Cerebellar cortex (tissue), 1 donor: ENCODE measurements at regions not wholly inside any gene's neighbourhood (a gene's known extent, or its start where the extent isn't known, plus 50 kb on each side); places are given as distances from the start of the nearest gene placed in this dataset.
"Not testable (repeated sequence)": the region's sequence is repeated elsewhere in the genome, so short reads cannot be mapped to it uniquely, and the experiment has no call there.

Experiments used
- DNase-seq: peaks from one replicate; pipeline ENCODE4 v3.0.0-alpha.2; 2015; ENCODE audit warnings: low spot score

DNA sequence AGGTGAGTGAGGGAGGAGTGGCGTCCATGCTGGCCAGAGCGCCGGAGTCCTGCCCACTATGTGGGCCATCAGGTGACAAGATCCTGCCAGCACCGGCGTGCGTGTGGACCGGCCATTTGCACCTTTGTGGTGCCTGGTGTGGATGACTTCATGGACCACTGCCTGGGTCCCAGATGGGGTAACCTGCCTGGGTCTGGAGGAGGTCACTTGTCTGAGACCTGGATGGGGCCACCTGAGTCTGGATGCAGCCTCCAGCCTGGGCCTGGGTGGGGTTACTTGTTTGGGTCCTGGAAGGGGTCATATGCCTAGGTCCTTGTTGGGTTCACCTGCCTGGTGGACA lies 299.6 kb downstream of the NDUFA10 start:
- DNase-seq: no peak

DNA sequence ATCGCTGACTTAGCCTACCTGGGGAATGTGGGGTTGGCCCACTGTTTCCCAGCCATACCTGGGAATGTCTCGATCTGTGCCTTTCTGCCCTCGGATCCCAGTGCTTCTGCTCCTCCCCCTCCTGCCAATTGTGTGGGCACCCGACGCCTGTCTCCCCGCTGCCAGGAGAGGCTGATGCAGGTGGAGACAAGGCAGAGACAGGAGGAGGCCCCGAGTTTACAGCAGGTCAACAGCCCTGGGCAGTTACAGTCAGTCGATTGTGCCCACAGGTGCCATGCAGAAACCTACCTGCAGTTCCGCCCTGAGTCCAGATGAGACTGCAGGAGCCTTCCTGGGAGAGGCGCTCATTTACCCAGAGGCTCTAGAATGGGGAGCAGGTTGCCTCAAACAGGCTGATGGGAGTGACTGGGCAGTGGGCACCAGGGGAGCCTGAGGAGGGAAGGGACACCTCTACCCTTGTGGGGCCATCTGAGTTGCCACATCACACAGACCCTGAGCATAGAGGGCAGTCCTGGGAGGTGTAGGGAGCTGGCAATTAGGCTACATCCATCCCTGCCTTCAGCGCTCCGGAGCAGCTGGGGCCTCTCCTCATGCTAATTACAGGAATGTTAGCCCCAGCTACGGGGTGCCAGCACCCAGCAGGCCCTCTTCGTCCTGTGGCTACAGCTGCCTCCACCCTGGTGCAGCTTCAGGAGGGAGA lies 300.1 kb downstream of the NDUFA10 start:
- DNase-seq: no peak

DNA sequence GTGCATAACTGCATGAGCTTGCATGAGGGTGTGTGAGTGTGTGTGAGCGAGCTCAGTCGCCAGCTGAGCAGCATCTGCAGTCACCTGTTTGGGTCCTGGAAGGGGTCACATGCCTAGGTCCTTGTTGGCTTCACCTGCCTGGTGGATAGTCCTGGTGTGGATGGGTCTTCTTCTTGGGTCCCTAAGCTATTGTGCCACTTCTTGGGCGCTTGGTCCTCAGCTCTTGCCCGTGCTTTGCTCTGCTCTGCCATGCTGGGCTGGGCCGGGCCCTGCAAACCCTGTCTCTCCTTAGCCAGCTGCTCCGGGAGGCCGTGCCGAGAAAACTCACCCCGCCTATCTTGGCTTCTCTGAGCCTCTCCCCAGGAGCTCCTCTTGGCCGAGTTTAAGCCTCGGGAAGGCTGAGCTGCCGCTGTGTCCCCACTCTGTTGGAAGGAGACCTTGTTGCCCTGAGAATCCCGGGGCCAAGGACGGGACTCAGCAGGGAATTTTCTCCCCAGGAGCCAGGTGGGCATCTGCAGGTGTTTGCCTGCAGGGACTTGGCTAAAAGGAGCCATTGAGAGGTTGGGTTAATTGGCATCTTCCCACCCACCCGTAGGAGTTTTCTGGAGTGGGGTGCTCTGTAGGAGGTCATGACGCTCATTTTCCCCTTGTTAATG lies 300.8 kb downstream of the NDUFA10 start:
- DNase-seq: peak; percentile 51

DNA sequence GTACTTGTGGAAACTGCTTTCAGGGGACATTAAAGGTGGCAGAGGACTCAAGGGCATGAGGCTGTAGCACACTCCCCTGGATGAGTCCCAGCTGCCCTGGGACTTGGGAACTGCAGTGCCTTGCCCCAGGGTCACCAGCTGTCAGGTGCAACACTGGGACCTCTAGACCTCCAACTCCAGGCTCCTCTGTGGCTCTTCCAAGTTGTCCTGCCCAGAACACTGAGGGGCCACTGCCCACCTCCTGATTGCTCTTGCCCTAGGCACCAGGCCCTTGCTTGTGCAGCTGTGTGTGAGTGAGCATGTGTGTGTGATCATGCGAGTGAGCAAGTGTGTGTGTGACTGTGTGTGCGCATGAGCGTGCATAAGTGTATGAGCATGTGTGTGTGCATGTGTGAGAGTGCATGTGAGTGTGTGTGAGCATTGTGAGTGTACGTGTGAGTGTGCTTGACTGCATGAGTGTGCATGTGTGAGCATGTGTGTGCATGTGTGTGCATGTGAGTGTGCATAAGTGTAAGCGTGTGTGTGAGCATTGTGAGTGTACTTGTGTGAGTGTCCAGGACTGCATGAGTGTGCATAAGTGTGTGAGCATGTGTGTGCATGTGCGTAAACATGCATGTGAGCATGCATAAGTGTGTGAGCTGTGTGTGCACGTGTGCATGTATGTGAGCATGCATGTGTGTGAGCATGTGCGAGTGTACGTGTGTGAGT lies 301.5 kb downstream of the NDUFA10 start:
- no peak for DNase-seq

DNA sequence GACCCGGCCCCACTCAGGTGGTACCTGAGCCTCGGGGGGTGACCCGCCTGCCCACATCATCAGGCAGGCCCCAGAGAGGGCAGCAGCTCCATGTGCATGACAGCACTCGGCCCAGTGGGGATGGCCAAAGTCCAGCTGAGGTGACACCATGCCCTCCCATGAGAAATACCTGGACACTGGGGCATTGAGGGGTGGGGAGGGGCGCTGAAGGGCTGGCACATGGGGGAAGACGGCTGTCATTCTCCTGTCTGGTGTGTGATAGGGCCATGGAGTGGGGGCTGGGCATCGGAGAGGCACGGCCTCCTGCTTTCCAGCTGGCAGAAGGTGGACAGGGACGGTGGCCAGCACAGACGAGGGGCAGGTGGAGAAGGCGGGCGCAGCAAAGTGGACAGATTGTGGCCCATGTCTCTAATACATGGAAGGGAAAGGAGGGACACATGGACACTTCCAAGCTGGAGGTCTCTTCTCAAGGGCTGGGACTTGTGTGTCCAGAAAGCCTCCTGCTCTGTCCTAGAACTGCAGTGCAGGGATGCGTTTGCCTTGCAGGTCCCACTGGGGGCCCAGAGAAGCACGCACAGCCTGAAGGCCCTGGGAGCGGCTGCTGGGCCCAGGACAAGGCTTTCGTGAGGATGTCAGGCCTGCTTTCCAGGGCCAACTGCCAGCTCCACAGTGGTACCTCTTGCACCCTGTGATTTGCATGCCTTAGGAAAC lies 302.2 kb downstream of the NDUFA10 start:
- peak; percentile 85 for DNase-seq

DNA sequence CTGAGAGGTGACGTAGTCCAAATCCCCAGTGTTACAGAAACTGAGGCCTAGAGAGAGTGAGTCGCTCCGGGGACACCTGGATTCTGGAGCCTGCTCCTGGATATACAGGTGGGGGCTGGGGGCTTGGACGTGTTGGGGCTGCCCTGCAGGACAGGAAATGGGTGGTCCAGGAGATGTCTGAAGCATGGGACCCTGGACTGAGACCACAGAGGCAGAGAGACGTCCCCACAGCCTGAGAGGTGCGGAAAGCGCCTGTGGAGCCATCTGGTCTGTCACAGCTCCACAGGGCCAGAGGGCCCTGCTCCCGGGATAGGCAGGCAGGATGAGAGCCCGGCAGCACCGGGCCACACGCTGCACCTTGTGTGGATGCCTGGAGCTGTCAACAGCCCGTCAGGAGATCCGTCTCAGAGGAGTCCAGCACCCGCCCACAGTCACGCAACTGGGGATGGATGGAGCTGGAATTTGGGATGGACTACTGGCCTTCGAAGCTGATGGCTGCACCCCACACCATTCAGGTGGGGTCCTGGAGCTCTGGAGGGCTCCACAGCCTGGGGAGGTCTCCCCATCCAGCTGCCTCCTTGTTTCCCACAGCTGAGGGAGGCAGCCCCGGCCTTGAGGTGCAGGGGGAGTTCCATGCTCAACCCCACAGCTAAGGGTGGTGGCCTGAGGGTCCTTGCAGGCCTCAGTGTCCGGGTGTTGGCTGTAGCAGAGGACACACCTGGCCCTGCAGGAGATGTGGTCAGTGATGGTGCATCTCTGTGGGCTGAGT lies 303.0 kb downstream of the NDUFA10 start:
- DNase-seq: peak; percentile 50

DNA sequence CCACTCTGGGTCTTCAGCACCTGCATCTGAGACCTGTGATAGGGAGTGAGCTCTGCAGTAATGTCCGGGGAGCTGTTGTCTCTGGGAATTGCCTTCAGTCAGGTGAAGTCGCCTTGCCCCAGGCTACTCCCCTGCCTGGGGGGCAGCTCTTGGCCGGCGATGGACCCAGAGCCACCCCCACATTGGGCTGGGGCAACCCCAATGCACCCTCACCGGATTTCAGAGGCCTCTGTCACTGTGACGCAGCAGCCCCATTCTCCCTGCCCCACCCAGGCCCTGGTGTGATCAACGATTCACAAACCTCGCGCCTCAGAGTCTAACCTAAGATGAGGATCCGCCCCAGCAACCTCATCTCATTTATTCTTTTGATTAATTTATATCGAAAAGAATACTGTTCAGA lies 303.6 kb downstream of the NDUFA10 start:
- DNase-seq: no peak

DNA sequence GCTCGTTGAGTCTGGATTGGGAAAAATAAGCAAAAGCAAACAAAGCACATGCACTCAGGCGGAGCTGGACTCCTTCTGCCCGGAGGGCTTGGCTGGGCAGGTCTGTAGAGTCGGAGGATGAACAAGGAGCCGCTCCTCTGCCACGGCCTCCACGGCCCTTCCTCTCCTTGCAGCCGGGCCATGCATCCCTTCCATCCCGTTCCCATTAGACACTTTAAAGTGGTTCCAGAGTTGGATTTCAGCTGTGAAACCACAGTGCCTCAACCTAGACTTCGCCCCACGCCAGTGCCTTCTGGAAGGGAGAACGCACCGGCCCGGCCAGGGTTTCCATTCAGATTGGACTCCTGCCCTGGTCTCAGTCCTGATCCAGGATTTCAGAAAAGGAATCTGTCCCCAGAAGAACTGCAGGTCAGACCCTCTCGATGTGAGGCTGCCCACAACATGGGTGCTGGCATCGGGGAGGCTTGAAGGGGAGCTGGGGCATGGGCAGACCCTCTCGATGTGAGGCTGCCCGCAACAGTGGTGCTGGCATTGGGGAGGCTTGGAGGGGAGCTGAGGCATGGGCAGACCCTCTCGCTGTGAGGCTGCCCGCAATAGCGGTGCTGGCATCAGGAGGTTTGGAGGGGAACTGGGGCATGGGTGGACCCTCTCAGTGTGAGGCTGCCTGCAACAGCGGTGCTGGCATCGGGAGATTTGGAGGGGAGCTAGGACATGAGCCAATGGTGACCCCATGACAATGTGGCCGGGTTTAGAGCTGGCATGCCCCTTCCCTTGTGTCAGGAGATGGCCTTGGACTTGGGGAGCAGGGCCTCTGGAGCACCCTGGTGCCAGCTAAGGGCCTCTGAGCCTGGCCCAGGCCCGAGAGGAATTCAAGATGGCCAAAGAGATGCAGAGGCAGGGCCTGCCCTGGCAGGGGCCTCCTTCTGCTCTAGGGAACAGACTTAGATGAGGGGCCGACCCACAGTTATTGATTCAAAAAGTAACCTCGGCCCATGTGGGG lies 304.5 kb downstream of the NDUFA10 start:
- no peak for DNase-seq

DNA sequence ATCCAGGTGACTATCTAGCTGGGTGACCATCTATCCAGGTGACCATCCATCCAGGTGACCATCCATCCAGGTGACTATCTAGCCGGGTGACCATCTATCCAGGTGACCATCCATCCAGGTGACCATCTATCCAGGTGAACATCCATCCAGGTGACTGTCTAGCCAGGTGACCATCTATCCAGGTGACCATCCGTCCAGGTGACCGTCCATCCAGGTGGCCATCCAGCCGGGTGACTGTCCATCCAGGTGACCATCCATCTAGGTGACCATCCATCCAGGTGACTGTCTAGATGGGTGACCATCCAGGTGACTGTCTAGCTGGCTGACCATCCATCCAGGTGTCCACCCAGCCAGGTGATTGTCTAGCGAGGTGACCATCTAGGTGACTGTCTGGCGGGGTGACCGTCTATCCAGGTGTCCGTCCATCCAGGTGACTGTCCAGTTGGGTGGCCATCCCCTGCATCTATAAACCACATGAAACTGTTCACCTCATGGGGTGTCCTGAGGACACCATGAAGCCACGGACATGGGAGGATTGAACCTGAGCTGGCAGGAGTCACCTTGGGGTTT lies 305.3 kb downstream of the NDUFA10 start:
- DNase-seq: no peak

DNA sequence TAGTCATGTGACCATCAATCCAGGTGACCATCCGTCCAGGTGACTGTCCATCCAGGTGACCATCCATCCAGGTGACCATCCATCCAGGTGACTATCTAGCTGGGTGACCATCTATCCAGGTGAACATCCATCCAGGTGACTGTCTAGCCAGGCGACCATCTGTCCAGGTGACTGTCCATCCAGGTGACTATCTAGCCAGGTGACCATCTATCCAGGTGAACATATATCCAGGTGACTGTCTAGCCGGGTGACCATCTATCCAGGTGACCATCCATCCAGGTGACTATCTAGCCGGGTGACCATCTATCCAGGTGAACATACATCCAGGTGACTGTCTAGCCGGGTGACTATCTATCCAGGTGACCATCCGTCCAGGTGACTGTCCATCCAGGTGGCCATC lies 306.2 kb downstream of the NDUFA10 start:
- DNase-seq: not testable (repeated sequence)

DNA sequence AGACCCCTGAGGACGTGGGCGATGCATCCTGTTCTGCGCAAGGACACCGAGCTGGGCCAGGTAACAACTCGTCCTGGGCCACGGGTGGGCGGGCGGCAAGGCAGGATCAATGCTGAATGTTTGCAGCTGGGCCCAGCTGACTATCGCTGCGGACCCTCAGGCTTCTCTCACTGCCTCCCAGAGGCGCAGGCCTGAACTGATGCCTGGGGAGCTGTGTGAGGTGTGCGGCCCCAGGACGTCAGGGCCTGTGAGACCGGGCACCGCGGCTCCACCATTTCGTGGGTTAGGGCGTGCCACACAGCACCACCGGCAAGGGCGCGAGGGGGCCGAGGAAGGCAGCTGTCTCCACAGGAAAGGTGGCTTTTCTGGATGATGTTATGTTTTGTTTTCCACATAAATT lies 307.4 kb downstream of the NDUFA10 start:
- DNase-seq: no peak

DNA sequence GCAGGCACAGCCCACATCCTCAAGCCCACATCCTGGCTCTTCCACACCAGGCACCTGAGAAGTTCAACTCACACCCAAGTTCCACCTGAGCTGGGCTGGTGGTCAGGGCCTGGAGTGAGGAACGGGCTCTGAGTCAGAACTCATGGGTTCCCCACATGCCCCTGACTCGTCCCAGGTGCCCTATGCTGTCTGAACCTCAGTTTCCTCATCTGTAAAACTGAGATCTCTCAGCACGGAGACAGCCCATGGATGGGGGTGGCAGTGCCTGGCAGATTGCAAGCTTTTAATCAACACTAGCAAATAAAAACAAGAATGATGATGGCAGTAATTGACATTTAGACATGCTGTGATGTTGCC lies 307.8 kb downstream of the NDUFA10 start:
- no peak for DNase-seq

DNA sequence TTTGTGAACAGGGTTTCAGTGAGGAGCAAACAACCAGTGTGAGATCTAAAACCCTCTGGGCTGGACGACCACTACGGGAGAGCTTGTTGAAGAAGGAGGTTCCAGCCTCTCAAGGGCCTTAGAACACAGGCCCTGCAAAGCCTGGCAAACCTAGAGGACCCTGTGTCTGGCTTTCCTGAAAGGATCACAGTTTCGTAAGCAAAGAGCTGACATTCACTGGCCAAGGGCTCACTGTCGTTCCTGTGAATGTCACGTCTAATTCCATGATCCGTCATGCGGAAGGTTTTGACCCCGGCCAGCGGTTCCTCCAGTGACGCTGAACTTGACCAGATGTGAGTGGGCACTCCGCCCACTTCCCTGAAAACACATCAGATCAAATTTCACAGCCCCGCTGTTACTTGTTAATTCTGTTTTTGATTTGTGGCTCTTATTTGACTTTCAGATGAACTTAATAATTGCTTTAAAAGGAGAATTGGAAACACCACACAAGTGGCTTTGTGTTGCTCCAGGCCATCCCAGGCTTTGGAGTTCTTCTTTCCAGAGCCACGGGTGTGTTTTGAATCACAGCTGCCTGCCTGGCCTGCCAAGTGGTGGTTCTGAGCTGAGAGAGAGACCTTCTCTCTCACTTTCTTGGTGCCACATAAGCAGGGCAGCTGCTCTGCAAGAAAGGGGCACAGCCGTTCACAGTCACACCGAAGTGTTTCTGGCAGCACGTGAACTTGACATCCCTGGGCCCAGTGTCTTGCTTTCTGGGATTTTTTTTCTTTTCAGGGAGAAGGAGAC lies 308.4 kb downstream of the NDUFA10 start:
- DNase-seq: no peak

DNA sequence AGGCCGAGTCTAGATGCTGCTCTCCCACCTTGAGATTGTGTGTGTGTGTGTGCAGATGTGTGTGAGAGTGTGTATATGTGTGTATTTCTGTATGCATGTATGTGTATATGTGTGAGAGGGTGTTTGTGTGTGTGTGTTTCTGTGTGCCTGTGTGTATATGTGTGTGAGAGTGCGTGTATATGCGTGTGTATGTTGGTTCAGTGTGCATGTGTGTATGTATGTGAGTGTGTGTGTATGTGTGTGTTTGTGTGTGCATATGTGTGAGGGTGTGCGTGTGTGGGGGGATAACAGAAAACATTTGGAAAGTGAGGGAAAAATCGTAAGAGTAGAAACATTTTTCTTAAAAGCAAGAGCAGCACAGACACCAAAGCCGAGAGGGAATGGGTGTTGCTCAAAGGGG lies 309.1 kb downstream of the NDUFA10 start:
- DNase-seq: no peak

DNA sequence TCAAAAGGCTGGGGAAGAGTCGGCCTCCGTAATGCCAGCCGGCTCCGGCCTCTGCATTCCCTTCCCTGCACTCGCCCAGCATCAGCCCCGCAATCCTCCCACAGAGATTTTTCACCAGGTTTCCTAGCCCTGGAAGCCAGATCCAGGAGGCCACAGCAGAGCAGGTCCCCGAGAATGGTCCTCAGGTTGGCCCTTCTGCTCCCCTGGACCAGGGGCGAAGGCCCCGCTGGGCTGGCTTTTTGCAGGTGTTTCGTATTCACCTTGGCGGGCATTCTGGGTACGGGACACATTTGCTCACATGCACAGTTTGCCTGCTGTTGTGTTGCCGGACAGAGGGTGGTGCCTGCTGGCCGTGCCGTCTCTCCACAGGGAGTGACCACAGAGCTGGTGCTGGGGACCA lies 309.5 kb downstream of the NDUFA10 start:
- no peak for DNase-seq

DNA sequence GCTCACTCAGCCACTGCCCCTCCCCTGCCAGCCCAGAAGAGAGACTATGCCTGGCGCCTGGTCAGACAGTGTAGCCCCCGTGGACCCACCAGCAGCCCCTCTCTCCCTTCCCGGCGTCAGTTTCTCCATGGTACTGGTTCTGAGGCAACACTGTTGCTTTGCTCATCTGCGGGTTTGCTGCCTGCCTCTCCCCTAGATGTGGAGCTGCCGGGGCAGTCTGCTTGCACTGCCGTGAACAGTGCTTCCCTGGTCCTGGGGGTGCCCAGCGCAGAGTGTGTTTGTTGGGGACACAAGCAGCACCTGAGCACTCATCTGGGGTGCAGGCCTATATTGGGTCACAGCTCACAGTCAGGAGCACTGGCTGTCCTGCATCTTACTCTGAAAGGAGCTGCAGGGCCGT lies 309.9 kb downstream of the NDUFA10 start:
- DNase-seq: no peak

DNA sequence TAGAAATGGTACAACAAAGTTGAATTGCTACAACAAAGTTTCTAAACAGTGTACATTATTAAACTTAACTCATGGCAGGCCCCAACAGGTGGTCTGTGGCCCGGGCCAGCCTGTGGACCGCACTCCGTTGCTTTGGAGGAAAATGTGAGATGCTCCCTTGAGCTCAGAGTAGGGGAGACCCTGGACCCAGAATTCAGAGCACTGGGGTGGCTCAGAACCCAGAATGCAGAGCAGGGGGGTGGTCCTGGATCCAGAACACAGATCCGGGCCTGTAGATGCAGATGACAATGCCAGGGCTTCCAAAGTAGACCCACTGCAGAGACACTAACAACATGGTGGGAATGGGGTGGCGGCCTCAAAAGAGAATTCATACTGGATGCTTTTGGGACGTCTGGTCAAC lies 311.0 kb downstream of the NDUFA10 start:
- DNase-seq: no peak

DNA sequence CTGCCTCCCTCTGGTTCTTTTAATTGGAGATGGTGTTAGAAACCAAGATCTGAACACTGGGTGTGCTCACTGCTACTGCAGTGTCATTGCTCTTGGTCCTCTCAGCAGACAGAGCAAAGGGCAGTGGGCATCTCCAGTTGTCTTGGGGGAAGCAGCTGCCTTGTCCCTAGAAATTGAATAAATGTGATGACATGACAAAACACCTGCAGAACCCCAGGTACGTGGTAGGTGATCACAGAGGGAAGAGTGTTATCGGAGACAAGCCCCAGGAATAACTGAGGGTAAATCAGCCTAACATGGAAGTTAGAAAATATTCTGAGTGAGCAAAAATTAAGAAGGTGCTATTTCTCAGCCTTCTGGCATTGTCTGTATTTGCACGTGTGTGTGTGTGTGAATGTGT lies 311.9 kb upstream of the HDAC4 start:
- no peak for DNase-seq

DNA sequence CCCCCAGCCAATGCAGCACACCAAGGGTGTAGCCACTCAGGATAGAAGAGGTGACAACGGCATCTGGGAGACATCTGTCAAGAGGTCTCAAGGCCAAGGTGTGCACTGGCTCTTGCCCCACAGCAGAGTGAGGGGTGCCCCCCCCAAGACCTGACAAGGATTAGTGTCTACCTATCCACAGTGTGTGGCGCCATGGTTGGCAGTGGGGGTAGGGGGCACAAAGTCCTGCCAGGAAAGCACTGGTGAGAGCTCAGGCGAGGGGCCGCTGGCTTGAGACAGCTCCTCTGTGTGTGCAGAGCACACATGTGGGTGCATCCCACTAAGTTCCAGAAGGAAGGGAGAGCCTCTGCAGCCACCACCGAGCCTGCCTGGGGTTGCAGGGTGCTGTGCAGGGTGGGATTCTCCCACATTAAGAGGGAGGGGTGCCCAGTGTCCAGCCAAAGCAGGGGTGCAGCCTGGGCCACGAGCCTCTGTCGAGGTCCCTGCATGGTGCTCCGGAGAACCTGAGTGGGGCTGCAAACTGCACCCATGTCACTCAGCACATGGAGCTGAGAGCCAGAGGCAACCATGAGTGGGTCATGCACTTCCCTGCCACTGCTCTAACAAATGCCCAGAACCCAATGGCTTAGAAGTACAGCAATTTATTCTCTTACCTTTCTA lies 311.2 kb upstream of the HDAC4 start:
- DNase-seq: no peak
